ENCODE measurements at regions not wholly inside any gene's neighbourhood (a gene's known extent, or its start where the extent isn't known, plus 50 kb on each side); places are given as distances from the start of the nearest gene placed in this dataset.

DNA sequence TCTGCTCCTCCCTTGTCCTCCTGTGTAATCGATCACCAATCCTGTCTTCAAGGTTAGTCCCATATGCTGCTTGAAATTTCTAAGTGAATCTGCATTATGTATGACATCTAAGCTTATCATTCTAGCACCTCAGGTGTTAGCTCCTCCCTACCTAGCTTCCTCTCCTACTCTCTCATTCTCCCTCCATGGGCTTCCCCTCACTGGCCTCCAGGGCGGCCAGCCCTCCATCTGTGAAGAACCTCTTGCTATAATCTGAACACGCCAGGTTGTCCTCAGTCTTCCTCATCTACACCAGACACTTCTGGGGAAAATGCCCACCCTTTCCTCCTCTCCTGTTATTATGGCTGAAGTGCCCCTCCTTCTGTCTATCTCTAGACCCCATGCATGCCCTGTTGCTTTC is 599.3 kb upstream of the KLF4 start:
- TF ChIP-seq, protein P1, sequence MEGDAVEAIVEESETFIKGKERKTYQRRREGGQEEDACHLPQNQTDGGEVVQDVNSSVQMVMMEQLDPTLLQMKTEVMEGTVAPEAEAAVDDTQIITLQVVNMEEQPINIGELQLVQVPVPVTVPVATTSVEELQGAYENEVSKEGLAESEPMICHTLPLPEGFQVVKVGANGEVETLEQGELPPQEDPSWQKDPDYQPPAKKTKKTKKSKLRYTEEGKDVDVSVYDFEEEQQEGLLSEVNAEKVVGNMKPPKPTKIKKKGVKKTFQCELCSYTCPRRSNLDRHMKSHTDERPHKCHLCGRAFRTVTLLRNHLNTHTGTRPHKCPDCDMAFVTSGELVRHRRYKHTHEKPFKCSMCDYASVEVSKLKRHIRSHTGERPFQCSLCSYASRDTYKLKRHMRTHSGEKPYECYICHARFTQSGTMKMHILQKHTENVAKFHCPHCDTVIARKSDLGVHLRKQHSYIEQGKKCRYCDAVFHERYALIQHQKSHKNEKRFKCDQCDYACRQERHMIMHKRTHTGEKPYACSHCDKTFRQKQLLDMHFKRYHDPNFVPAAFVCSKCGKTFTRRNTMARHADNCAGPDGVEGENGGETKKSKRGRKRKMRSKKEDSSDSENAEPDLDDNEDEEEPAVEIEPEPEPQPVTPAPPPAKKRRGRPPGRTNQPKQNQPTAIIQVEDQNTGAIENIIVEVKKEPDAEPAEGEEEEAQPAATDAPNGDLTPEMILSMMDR (IDR thresholded peaks at IDR 0.05): no peak
- no peak for TF ChIP-seq POLR2AphosphoS5 (IDR thresholded peaks at IDR 0.05)

Measured in transverse colon (tissue), 4 donors.